Loucy (cell line): ENCODE measurements at regions not wholly inside any gene's neighbourhood (a gene's known extent, or its start where the extent isn't known, plus 50 kb on each side); places are given as distances from the start of the nearest gene placed in this dataset.

Source experiments
- H2AFZ ChIP-seq: fragments of 200-600 bp; sonication (generic); 2 replicates; pipeline ENCODE4 v1.6.0; 2016; ENCODE audit warnings: antibody characterized with exemption, mild to moderate bottlenecking, low read length, moderate library complexity
- H3F3A ChIP-seq: fragments of 200-600 bp; 2 replicates; pipeline ENCODE4 v1.6.0; 2016; ENCODE audit warnings: antibody characterized with exemption, low read depth, mild to moderate bottlenecking
- H3K27me3 ChIP-seq: fragments of 200-600 bp; sonication (generic); 2 replicates; pipeline ENCODE4 v1.6.1; 2014; ENCODE audit warnings: low read length, mild to moderate bottlenecking; ENCODE audit not compliant: insufficient read depth, poor library complexity, severe bottlenecking
- H3K36me3 ChIP-seq: fragments of 200-600 bp; sonication (generic); 2 replicates; pipeline ENCODE4 v1.6.1; 2016; ENCODE audit warnings: low read length; ENCODE audit not compliant: insufficient read depth
- H3K4me1 ChIP-seq: fragments of 200-600 bp; sonication (generic); 2 replicates; pipeline ENCODE4 v1.5.1; 2014; ENCODE audit warnings: low read length, mild to moderate bottlenecking; ENCODE audit not compliant: insufficient read depth, poor library complexity, severe bottlenecking
- H3K4me2 ChIP-seq: fragments of 200-600 bp; sonication (generic); 2 replicates; pipeline ENCODE4 v1.6.0; 2014; ENCODE audit warnings: antibody characterized with exemption, low read length, low read depth, mild to moderate bottlenecking; ENCODE audit not compliant: poor library complexity, severe bottlenecking
- H3K4me3 ChIP-seq: fragments of 200-600 bp; sonication (generic); 2 replicates; pipeline ENCODE4 v1.5.1; 2014; ENCODE audit warnings: low read length, mild to moderate bottlenecking, mixed read lengths; ENCODE audit not compliant: poor library complexity, severe bottlenecking
- H3K79me2 ChIP-seq: fragments of 200-600 bp; sonication (generic); 2 replicates; pipeline ENCODE4 v1.6.1; 2014; ENCODE audit warnings: low read length; ENCODE audit not compliant: insufficient read depth
- H3K9ac ChIP-seq: fragments of 200-600 bp; sonication (generic); 2 replicates; pipeline ENCODE4 v1.6.0; 2014; ENCODE audit warnings: mild to moderate bottlenecking, low read depth, low read length, moderate library complexity; ENCODE audit not compliant: poor library complexity, severe bottlenecking
- H3K9me2 ChIP-seq: fragments of 200-600 bp; sonication (generic); replicated peaks from 2 replicates; pipeline ENCODE4 v1.6.1; 2016; ENCODE audit warnings: low read depth, low read length, mixed read lengths
- H3K9me3 ChIP-seq: fragments of 200-600 bp; sonication (generic); 2 replicates; pipeline ENCODE4 v1.6.1; 2014; ENCODE audit warnings: mild to moderate bottlenecking, antibody characterized with exemption, low read length, low read depth; ENCODE audit not compliant: insufficient read depth
- H4K20me1 ChIP-seq: fragments of 200-600 bp; sonication (generic); 2 replicates; pipeline ENCODE4 v1.6.0; 2014; ENCODE audit warnings: antibody characterized with exemption, low read length, mild to moderate bottlenecking; ENCODE audit not compliant: insufficient read depth, poor library complexity, severe bottlenecking
- CTCF ChIP-seq: fragments of 200-600 bp; sonication (generic); conservative IDR thresholded peaks from 2 replicates; pipeline ENCODE4 v1.5.1; 2014; ENCODE audit warnings: mild to moderate bottlenecking, antibody characterized with exemption, low read length
- EZH2phosphoT487 ChIP-seq: fragments of 200-600 bp; IDR thresholded peaks from 2 replicates; pipeline ENCODE4 v1.6.1; 2018; ENCODE audit warnings: antibody characterized with exemption, mild to moderate bottlenecking, moderate library complexity, borderline replicate concordance

- Histone ChIP-seq H3K9ac (no peak overlapping the region), H3K9me2 (no peaks in the 10 kb centered on the region), H4K20me1 (no peaks in the 10 kb centered on the region), H2AFZ (no peak overlapping the region), H3K79me2 (no peaks in the 10 kb centered on the region), H3K36me3 (no peaks in the 10 kb centered on the region), H3F3A (no peaks in the 10 kb centered on the region), H3K4me3 (no peak overlapping the region), H3K4me2 (no peak overlapping the region), H3K9me3 (no peaks in the 10 kb centered on the region), H3K27me3 (no peaks in the 10 kb centered on the region), H3K4me1 (peaks cover 16% of the 10 kb centered on the region)
- TF ChIP-seq CTCF (no peak), EZH2phosphoT487 (no peak)
Observed at GRCh38 chr3:18841422-18842343, 306.6 kb upstream of the KCNH8 start.

GRCh38 chr3:18840535-18841137 is 307.7 kb upstream of the KCNH8 start:
- H3K4me1 ChIP-seq: peaks cover 16% of the 10 kb centered on the region
- no peak for TF ChIP-seq EZH2phosphoT487
- no peak for TF ChIP-seq CTCF
- no peaks in the 10 kb centered on the region for H3F3A ChIP-seq
- H3K9me2 ChIP-seq: no peaks in the 10 kb centered on the region
- H3K27me3 ChIP-seq: no peaks in the 10 kb centered on the region
- H4K20me1 ChIP-seq: no peaks in the 10 kb centered on the region
- H3K36me3 ChIP-seq: no peaks in the 10 kb centered on the region
- no peaks in the 10 kb centered on the region for H3K79me2 ChIP-seq
- no peak overlapping the region for H3K4me2 ChIP-seq
- H3K9ac ChIP-seq: no peak overlapping the region
- H3K9me3 ChIP-seq: no peaks in the 10 kb centered on the region
- H2AFZ ChIP-seq: no peak overlapping the region
- H3K4me3 ChIP-seq: no peak overlapping the region

GRCh38 chr3:18838758-18839157 is 309.6 kb upstream of the KCNH8 start:
- H3K4me2 ChIP-seq: no peak overlapping the region
- H2AFZ ChIP-seq: no peak overlapping the region
- H3K36me3 ChIP-seq: no peaks in the 10 kb centered on the region
- no peaks in the 10 kb centered on the region for H3K79me2 ChIP-seq
- H3K9ac ChIP-seq: no peak overlapping the region
- no peaks in the 10 kb centered on the region for H4K20me1 ChIP-seq
- no peaks in the 10 kb centered on the region for H3K27me3 ChIP-seq
- no peaks in the 10 kb centered on the region for H3K9me3 ChIP-seq
- TF ChIP-seq EZH2phosphoT487 (no peak), CTCF (no peak)
- H3K9me2 ChIP-seq: no peaks in the 10 kb centered on the region
- H3K4me1 ChIP-seq: peaks cover 10% of the 10 kb centered on the region
- no peaks in the 10 kb centered on the region for H3F3A ChIP-seq
- H3K4me3 ChIP-seq: no peak overlapping the region
